PFSK-1 (cell line): ENCODE measurements at regions not wholly inside any gene's neighbourhood (a gene's known extent, or its start where the extent isn't known, plus 50 kb on each side); places are given as distances from the start of the nearest gene placed in this dataset.

Experiments
- POLR2AphosphoS5 ChIP-seq: IDR thresholded peaks from 2 replicates; pipeline ENCODE4 v1.6.1; 2012; ENCODE audit warnings: low read depth, mild to moderate bottlenecking, control low read depth, low read length, moderate library complexity
- REST ChIP-seq, 2 experiments: IDR thresholded peaks; 2 replicates each; pipeline versions ENCODE4 v1.6.1 to v1.8.0; 2011 to 2012; ENCODE audit warnings: low read depth in 2 of 2, low read length in 2 of 2, control low read depth in 1 of 2, inconsistent platforms in 1 of 2, mild to moderate bottlenecking in 1 of 2, moderate library complexity in 1 of 2; ENCODE audit not compliant: insufficient read depth in 1 of 2
- TAF1 ChIP-seq: IDR thresholded peaks from 2 replicates; pipeline ENCODE4 v1.6.1; 2012; ENCODE audit warnings: low read length, control low read depth, borderline replicate concordance; ENCODE audit not compliant: insufficient read depth

- no peak for TF ChIP-seq POLR2AphosphoS5
- TF ChIP-seq TAF1 = no peak
- TF ChIP-seq REST (IDR thresholded peaks at IDR 0.05; ENCODE audit: insufficient read depth in 1 of 2, low read depth in 2 of 2, low read length in 2 of 2) = no peak
Measured at GRCh38 chr5:117686926-117687325, 1112.3 kb upstream of the SEMA6A start.
